PC-9 (cell line): ENCODE measurements at regions not wholly inside any gene's neighbourhood (a gene's known extent, or its start where the extent isn't known, plus 50 kb on each side); places are given as distances from the start of the nearest gene placed in this dataset.
"Not testable (repeated sequence)": the region's sequence is repeated elsewhere in the genome, so short reads cannot be mapped to it uniquely, and the experiment has no call there.

Experiments used
- BruUV-seq: library from RNA; stranded (reverse); fragments of 400-500 nt; replicated peaks from 2 replicates; lab custom pipeline; 2021; lab: Mats Ljungman, UMichigan
- CTCF ChIA-PET: fragments of 300-600 bp; sonication (Branson Sonifier 250); formaldehyde crosslinking; loops from one replicate; lab custom pipeline; 2022; ENCODE audit warnings: antibody characterized with exemption; lab: Charles Lee
- POLR2A ChIA-PET: fragments of 300-600 bp; sonication (Branson Sonifier 250); formaldehyde crosslinking; loops from one replicate; lab custom pipeline; 2022; ENCODE audit warnings: antibody characterized with exemption; ENCODE audit not compliant: unreplicated experiment; lab: Charles Lee
- DNase-seq, 2 experiments: peaks; one replicate each; pipeline versions ENCODE4 v3.0.0 to v3.0.0-alpha.2; 2015 to 2022; ENCODE audit warnings: mixed read lengths in 1 of 2
- H2AFZ ChIP-seq: fragments of 200-600 bp; sonication (generic); 2 replicates; pipeline ENCODE4 v1.8.1; 2017; ENCODE audit warnings: antibody characterized with exemption
- H3F3A ChIP-seq: fragments of 200-600 bp; sonication (generic); 2 replicates; pipeline ENCODE4 v1.8.1; 2017; ENCODE audit warnings: antibody characterized with exemption, mild to moderate bottlenecking, low read depth; ENCODE audit not compliant: insufficient read depth
- H3K27ac ChIP-seq: fragments of 200-600 bp; sonication (generic); 2 replicates; pipeline ENCODE4 v1.6.1; 2016; ENCODE audit warnings: mixed run types
- H3K27me3 ChIP-seq: fragments of 200-600 bp; sonication (generic); 2 replicates; pipeline ENCODE4 v1.6.1; 2016; ENCODE audit warnings: low read depth, mixed run types; ENCODE audit not compliant: insufficient read depth
- H3K36me3 ChIP-seq: fragments of 200-600 bp; sonication (generic); 2 replicates; pipeline ENCODE4 v1.6.1; 2016; ENCODE audit warnings: low read depth, mixed run types
- H3K4me1 ChIP-seq: fragments of 200-600 bp; sonication (generic); replicated peaks from 2 replicates; pipeline ENCODE4 v1.6.1; 2016; ENCODE audit warnings: mixed run types; ENCODE audit not compliant: insufficient read depth
- H3K4me2 ChIP-seq: fragments of 200-600 bp; sonication (generic); 2 replicates; pipeline ENCODE4 v1.6.1; 2017; ENCODE audit warnings: mixed run types
- H3K4me3 ChIP-seq: fragments of 200-600 bp; sonication (generic); 2 replicates; pipeline ENCODE4 v1.6.1; 2016; ENCODE audit warnings: mixed run types
- H3K79me2 ChIP-seq: fragments of 200-600 bp; sonication (generic); 2 replicates; pipeline ENCODE4 v1.6.1; 2017; ENCODE audit warnings: low read depth, mixed run types
- H3K9me2 ChIP-seq: fragments of 200-600 bp; sonication (generic); 2 replicates; pipeline ENCODE4 v1.8.1; 2017; ENCODE audit warnings: mild to moderate bottlenecking; ENCODE audit not compliant: insufficient read depth
- H3K9me3 ChIP-seq: fragments of 200-600 bp; sonication (generic); 2 replicates; pipeline ENCODE4 v1.8.1; 2016; ENCODE audit warnings: low read depth; ENCODE audit not compliant: insufficient read depth
- H4K20me1 ChIP-seq: fragments of 200-600 bp; sonication (generic); 2 replicates; pipeline ENCODE4 v1.8.1; 2017; ENCODE audit not compliant: insufficient read depth
- EZH2 ChIP-seq: fragments of 200-600 bp; sonication (generic); IDR thresholded peaks from 2 replicates; pipeline ENCODE4 v1.8.0; 2017; ENCODE audit warnings: antibody characterized with exemption, low read depth
- intact Hi-C: fragments of 100-400 bp; cut with micrococcal nuclease; formaldehyde crosslinking; loops from one replicate; pipeline ENCODE4 v1.10.0; 2022; ENCODE audit not compliant: unreplicated experiment
- TF ChIP-seq, protein P1 (sequence below): fragments of 200-600 bp; sonication (generic); conservative IDR thresholded peaks from 2 replicates; pipeline ENCODE4 v1.6.1; 2017; ENCODE audit warnings: mixed run types, antibody characterized with exemption, mild to moderate bottlenecking, moderate library complexity

DNA sequence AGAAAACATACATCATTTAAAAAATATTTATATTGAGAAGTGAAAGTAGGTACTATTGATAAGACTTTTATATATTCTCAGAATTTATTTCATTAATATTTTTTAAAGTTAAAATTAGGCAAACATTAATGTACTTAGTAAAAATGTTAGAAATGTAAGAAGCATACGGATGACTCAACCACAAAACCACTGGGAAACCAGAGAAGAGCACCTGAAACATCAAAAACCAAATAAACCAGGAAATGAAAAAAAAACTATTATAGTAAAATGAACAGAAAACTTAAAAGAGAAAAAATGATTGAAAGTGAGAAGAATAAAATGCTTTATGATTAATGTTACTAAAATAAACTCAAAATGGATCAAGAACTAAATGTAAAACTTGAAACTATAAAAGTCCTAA is 233.2 kb upstream of the DAB2 start:
- intact Hi-C loops, result no loop called here

DNA sequence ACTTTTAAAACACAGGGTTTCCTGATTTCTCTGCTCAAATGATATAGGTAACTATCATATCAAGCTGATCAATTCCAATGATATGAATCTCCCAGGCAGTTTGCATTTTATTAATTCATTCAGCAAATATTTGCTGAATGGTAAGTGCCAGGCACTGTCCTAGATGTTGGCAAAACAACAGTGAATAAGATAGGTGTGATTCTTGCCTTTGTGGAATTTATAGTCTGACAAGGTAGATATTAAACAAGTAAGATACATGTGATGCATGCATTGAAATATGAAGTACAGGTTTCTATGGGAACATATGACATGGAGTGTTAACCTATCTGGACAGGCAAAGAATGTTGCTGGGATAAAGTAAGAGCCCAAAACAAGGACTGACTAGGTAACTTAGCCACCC is 231.8 kb upstream of the DAB2 start:
- H3K79me2 ChIP-seq, result no peaks in the 10 kb centered on the region

More for the DNA sequence above, 233.2 kb upstream of the DAB2 start:
- no peak overlapping the region for H3K27ac ChIP-seq
- H3K4me2 ChIP-seq, result no peak overlapping the region
- ChIA-PET POLR2A (no interaction called here), CTCF (no interaction called here)
- H3K4me3 ChIP-seq, result no peak overlapping the region
- TF ChIP-seq EZH2, result no peak
- TF ChIP-seq, protein P1, sequence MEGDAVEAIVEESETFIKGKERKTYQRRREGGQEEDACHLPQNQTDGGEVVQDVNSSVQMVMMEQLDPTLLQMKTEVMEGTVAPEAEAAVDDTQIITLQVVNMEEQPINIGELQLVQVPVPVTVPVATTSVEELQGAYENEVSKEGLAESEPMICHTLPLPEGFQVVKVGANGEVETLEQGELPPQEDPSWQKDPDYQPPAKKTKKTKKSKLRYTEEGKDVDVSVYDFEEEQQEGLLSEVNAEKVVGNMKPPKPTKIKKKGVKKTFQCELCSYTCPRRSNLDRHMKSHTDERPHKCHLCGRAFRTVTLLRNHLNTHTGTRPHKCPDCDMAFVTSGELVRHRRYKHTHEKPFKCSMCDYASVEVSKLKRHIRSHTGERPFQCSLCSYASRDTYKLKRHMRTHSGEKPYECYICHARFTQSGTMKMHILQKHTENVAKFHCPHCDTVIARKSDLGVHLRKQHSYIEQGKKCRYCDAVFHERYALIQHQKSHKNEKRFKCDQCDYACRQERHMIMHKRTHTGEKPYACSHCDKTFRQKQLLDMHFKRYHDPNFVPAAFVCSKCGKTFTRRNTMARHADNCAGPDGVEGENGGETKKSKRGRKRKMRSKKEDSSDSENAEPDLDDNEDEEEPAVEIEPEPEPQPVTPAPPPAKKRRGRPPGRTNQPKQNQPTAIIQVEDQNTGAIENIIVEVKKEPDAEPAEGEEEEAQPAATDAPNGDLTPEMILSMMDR, result no peak
- no peaks in the 10 kb centered on the region for H3K9me2 ChIP-seq
- H4K20me1 ChIP-seq, result no peaks in the 10 kb centered on the region
- H3K79me2 ChIP-seq, result no peaks in the 10 kb centered on the region
- H3F3A ChIP-seq, result no peaks in the 10 kb centered on the region
- H2AFZ ChIP-seq, result no peak overlapping the region
- no peak for DNase-seq
- H3K36me3 ChIP-seq, result no peaks in the 10 kb centered on the region
- H3K9me3 ChIP-seq, result peaks cover 3% of the 10 kb centered on the region; the same call in 1 of the 2 replicates
- H3K27me3 ChIP-seq, result no peaks in the 10 kb centered on the region
- peaks cover 17% of the 10 kb centered on the region for H3K4me1 ChIP-seq
- BruUV-seq, result no TSS peak

DNA sequence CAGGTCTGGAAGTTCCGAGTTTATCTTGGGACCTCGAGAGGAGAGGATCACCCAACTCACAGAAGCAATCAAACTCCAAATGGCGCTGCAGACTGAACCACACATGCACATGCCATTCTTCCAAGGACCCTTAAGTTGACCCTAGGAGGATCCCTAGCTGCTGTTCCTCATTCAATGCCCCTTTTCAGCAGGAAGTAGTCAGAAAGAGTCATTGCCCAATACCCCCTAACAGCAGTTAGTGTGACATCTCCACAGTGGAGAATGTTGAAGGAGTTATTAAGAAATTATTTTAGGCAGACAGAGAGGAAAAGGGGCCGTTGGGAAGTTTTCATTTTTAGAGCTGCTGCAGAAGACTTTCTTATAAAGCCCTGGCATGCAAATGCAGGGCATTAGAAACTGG is 229.9 kb upstream of the DAB2 start:
- Histone ChIP-seq H2AFZ (no peak overlapping the region), H3K4me2 (no peak overlapping the region), H4K20me1 (no peaks in the 10 kb centered on the region), H3K27ac (no peak overlapping the region), H3K4me3 (no peak overlapping the region), H3K36me3 (no peaks in the 10 kb centered on the region), H3F3A (no peaks in the 10 kb centered on the region), H3K9me2 (no peaks in the 10 kb centered on the region), H3K27me3 (no peaks in the 10 kb centered on the region), H3K4me1 (peaks cover 5% of the 10 kb centered on the region; the same call in 1 of the 2 replicates), H3K9me3 (peaks cover 3% of the 10 kb centered on the region; the same call in 1 of the 2 replicates), H3K79me2 (no peaks in the 10 kb centered on the region)
- ChIA-PET POLR2A (interaction anchor here (0.6 to 0.7 kb wide), 2 partner anchors 56 to 640 kb away, joined by 3 to 4 read pairs; no protein-coding TSS in a partner anchor), CTCF (no interaction called here)
- no TSS peak for BruUV-seq
- no peak for TF ChIP-seq EZH2
- TF ChIP-seq, protein P1, result no peak
- intact Hi-C loops, result no loop called here
- no peak for DNase-seq

More for the DNA sequence above, 231.8 kb upstream of the DAB2 start:
- BruUV-seq, result no TSS peak
- no peaks in the 10 kb centered on the region for H3K36me3 ChIP-seq
- TF ChIP-seq, protein P1, result no peak
- no peak for TF ChIP-seq EZH2
- H3F3A ChIP-seq, result no peaks in the 10 kb centered on the region
- no peak overlapping the region for H3K27ac ChIP-seq
- H3K4me1 ChIP-seq, result peaks cover 14% of the 10 kb centered on the region
- H2AFZ ChIP-seq, result 0 out of 2 replicates have a peak overlapping the region, but pooled peaks have one; percentile 24
- DNase-seq, result no peak
- no peaks in the 10 kb centered on the region for H4K20me1 ChIP-seq
- no peak overlapping the region for H3K4me3 ChIP-seq
- ChIA-PET CTCF (no interaction called here), POLR2A (no interaction called here)
- peaks cover 3% of the 10 kb centered on the region; the same call in 1 of the 2 replicates for H3K9me3 ChIP-seq
- intact Hi-C loops, result no loop called here
- no peaks in the 10 kb centered on the region for H3K27me3 ChIP-seq
- H3K9me2 ChIP-seq, result no peaks in the 10 kb centered on the region
- H3K4me2 ChIP-seq, result no peak overlapping the region

DNA sequence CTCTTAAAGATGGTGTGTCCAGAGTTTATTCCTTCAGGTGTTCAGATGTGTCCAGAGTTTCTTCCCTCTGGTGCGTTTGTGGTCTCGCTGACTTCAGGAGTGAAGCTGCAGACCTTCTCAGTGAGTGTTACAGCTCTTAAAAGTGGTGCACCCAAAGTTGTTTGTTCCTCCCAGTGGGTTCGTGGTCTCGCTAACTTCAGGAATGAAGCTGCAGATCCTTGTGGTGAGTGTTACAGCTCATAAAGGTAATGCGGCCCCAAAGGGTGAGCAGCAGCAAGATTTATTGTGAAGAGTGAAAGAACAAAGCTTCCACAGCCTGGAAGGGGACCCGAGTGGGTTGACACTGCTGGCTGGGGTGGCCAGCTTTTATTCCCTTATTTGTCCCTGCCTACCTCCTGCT is 227.7 kb upstream of the DAB2 start:
- H3K9me3 ChIP-seq, H2AFZ ChIP-seq, BruUV-seq, CTCF ChIA-PET, H3K27ac ChIP-seq, H4K20me1 ChIP-seq, H3K4me2 ChIP-seq, H3K36me3 ChIP-seq, H3K79me2 ChIP-seq, H3K4me1 ChIP-seq, H3K27me3 ChIP-seq, H3F3A ChIP-seq, POLR2A ChIA-PET, DNase-seq, H3K9me2 ChIP-seq, intact Hi-C loops, H3K4me3 ChIP-seq: not testable (repeated sequence)
